BE2C (cell line): ENCODE measurements at regions not wholly inside any gene's neighbourhood (a gene's known extent, or its start where the extent isn't known, plus 50 kb on each side); places are given as distances from the start of the nearest gene placed in this dataset.

Experiments used
- DNase-seq: peaks from one replicate; pipeline ENCODE4 v3.0.0-alpha.2; 2020
- H3K27me3 ChIP-seq: fragments of 250-450 bp; sonication (Bioruptor Pico); 2 replicates; pipeline ENCODE4 v1.5.1; 2020; ENCODE audit warnings: mild to moderate bottlenecking
- H3K36me3 ChIP-seq: fragments of 250-450 bp; sonication (Bioruptor Pico); 2 replicates; pipeline ENCODE4 v1.5.1; 2020; ENCODE audit warnings: mild to moderate bottlenecking
- H3K4me1 ChIP-seq: fragments of 250-450 bp; sonication (Bioruptor Pico); 2 replicates; pipeline ENCODE4 v1.5.1; 2020
- H3K4me3 ChIP-seq: 2 replicates; pipeline ENCODE4 v1.5.1; 2011; ENCODE audit warnings: low read depth, low read length
- H3K9me3 ChIP-seq: fragments of 250-450 bp; sonication (Bioruptor Pico); 2 replicates; pipeline ENCODE4 v1.5.1; 2020
- CTCF ChIP-seq: IDR thresholded peaks from 2 replicates; pipeline ENCODE4 v1.5.1; 2012; ENCODE audit warnings: mild to moderate bottlenecking, low read depth, low read length

- H3K4me1 ChIP-seq: no peaks in the 10 kb centered on the region
- no peaks in the 10 kb centered on the region for H3K9me3 ChIP-seq
- no peaks in the 10 kb centered on the region for H3K27me3 ChIP-seq
- TF ChIP-seq CTCF: no peak
- no peaks in the 10 kb centered on the region for H3K36me3 ChIP-seq
- no peak overlapping the region for H3K4me3 ChIP-seq
- no peak for DNase-seq
Observed at GRCh38 chr6:44699851-44700250, 312.3 kb downstream of the CDC5L start.

GRCh38 chr6:44700422-44700821 lies 312.9 kb downstream of the CDC5L start:
- Histone ChIP-seq H3K4me3 (no peak overlapping the region), H3K4me1 (no peaks in the 10 kb centered on the region), H3K27me3 (no peaks in the 10 kb centered on the region), H3K36me3 (no peaks in the 10 kb centered on the region), H3K9me3 (no peaks in the 10 kb centered on the region)
- DNase-seq: no peak
- no peak for TF ChIP-seq CTCF

- no peak for TF ChIP-seq CTCF
- no peaks in the 10 kb centered on the region for H3K27me3 ChIP-seq
- no peak overlapping the region for H3K4me3 ChIP-seq
- no peaks in the 10 kb centered on the region for H3K9me3 ChIP-seq
- H3K4me1 ChIP-seq: no peaks in the 10 kb centered on the region
- no peak for DNase-seq
- no peaks in the 10 kb centered on the region for H3K36me3 ChIP-seq
Observed at GRCh38 chr6:44701038-44701636, 313.6 kb downstream of the CDC5L start.

GRCh38 chr6:44701637-44702101 lies 314.2 kb downstream of the CDC5L start:
- Histone ChIP-seq H3K4me1 (no peaks in the 10 kb centered on the region), H3K4me3 (no peak overlapping the region), H3K27me3 (no peaks in the 10 kb centered on the region), H3K9me3 (no peaks in the 10 kb centered on the region), H3K36me3 (no peaks in the 10 kb centered on the region)
- no peak for DNase-seq
- no peak for TF ChIP-seq CTCF

- DNase-seq: no peak
- H3K36me3 ChIP-seq: no peaks in the 10 kb centered on the region
- H3K4me1 ChIP-seq: no peaks in the 10 kb centered on the region
- no peaks in the 10 kb centered on the region for H3K27me3 ChIP-seq
- H3K9me3 ChIP-seq: no peaks in the 10 kb centered on the region
- no peak for TF ChIP-seq CTCF
- no peak overlapping the region for H3K4me3 ChIP-seq
Observed at GRCh38 chr6:44702292-44702691, 314.8 kb downstream of the CDC5L start.

GRCh38 chr6:44704240-44705150 lies 317.0 kb downstream of the CDC5L start:
- H3K4me3 ChIP-seq: no peak overlapping the region
- H3K4me1 ChIP-seq: peaks cover 3% of the 10 kb centered on the region; the same call in 1 of the 2 replicates
- no peaks in the 10 kb centered on the region for H3K36me3 ChIP-seq
- TF ChIP-seq CTCF: no peak
- H3K9me3 ChIP-seq: no peaks in the 10 kb centered on the region
- no peaks in the 10 kb centered on the region for H3K27me3 ChIP-seq
- DNase-seq: no peak
